Endothelial cell of umbilical vein (primary cell): ENCODE measurements at regions not wholly inside any gene's neighbourhood (a gene's known extent, or its start where the extent isn't known, plus 50 kb on each side); places are given as distances from the start of the nearest gene placed in this dataset.

Experiments used
- CTCF ChIP-seq, 2 donors: IDR thresholded peaks; 1 replicate in 1 of 2; 2 replicates in 1 of 2; pipeline ENCODE4 v1.5.1; 2011; ENCODE audit warnings: low read length in 2 of 2, mild to moderate bottlenecking in 2 of 2, moderate library complexity in 2 of 2, control low read depth in 1 of 2, inconsistent platforms in 1 of 2, low read depth in 1 of 2; ENCODE audit not compliant: insufficient read depth in 1 of 2; ENCODE audit errors: extremely low read depth in 1 of 2
- EZH2 ChIP-seq: IDR thresholded peaks from 2 replicates; pipeline ENCODE4 v1.6.1; 2012; ENCODE audit warnings: borderline replicate concordance, low read depth, mild to moderate bottlenecking, moderate library complexity, low read length, inconsistent platforms; ENCODE audit not compliant: severe bottlenecking
- FOS ChIP-seq: IDR thresholded peaks from 2 replicates; pipeline ENCODE4 v1.6.1; 2011; ENCODE audit warnings: mild to moderate bottlenecking, low read length, moderate library complexity, borderline replicate concordance; ENCODE audit not compliant: insufficient read depth
- GATA2 ChIP-seq: IDR thresholded peaks from 2 replicates; pipeline ENCODE4 v1.7.0; 2011; ENCODE audit warnings: low read depth, mild to moderate bottlenecking, moderate library complexity, mixed read lengths, low read length; ENCODE audit not compliant: insufficient read length, insufficient read depth
- JUN ChIP-seq: IDR thresholded peaks from 2 replicates; pipeline ENCODE4 v1.6.1; 2011; ENCODE audit warnings: borderline replicate concordance, low read depth; ENCODE audit not compliant: insufficient read length, insufficient read depth
- MAX ChIP-seq: IDR thresholded peaks from 2 replicates; pipeline ENCODE4 v1.6.1; 2011; ENCODE audit not compliant: insufficient read depth, insufficient read length
- POLR2A ChIP-seq: IDR thresholded peaks from 2 replicates; pipeline ENCODE4 v1.6.1; 2012; ENCODE audit warnings: low read depth, mild to moderate bottlenecking, control low read depth, low read length

- TF ChIP-seq CTCF (IDR thresholded peaks at IDR 0.05; ENCODE audit: extremely low read depth in 1 of 2, insufficient read depth in 1 of 2, low read depth in 1 of 2, low read length in 2 of 2), result no peak
- TF ChIP-seq POLR2A, result no peak
- no peak for TF ChIP-seq EZH2
- TF ChIP-seq MAX, result no peak
- no peak for TF ChIP-seq FOS
- TF ChIP-seq JUN, result no peak
- no peak for TF ChIP-seq GATA2
Measured at GRCh38 chr1:115556236-115556635, 85.5 kb upstream of the VANGL1 start.
